HFFc6 (cell line): ENCODE measurements at regions not wholly inside any gene's neighbourhood (a gene's known extent, or its start where the extent isn't known, plus 50 kb on each side); places are given as distances from the start of the nearest gene placed in this dataset.

ENCODE experiments used
- DNase-seq: peaks from one replicate; pipeline ENCODE4 v3.0.0-alpha.2; 2018
- H3K27ac Mint-ChIP-seq: 2 replicates; pipeline ENCODE4 v1.8.0; 2020; ENCODE audit warnings: mild to moderate bottlenecking, mixed read lengths
- H3K27me3 Mint-ChIP-seq: 2 replicates; pipeline ENCODE4 v1.8.0; 2021; ENCODE audit warnings: mild to moderate bottlenecking, moderate library complexity, mixed read lengths; ENCODE audit not compliant: insufficient read depth
- H3K36me3 Mint-ChIP-seq: 2 replicates; pipeline ENCODE4 v1.8.0; 2021; ENCODE audit warnings: low read depth, mixed read lengths
- H3K4me1 Mint-ChIP-seq: 2 replicates; pipeline ENCODE4 v1.8.0; 2020; ENCODE audit warnings: low read depth, mixed read lengths
- H3K4me3 Mint-ChIP-seq: 2 replicates; pipeline ENCODE4 v1.8.0; 2020; ENCODE audit warnings: mild to moderate bottlenecking, moderate library complexity, mixed read lengths
- H3K9me3 Mint-ChIP-seq: 2 replicates; pipeline ENCODE4 v1.8.0; 2020; ENCODE audit warnings: mild to moderate bottlenecking, mixed read lengths
- CTCF ChIP-seq: fragments of 200-600 bp; sonication (generic); IDR thresholded peaks from 2 replicates; pipeline ENCODE4 v1.5.0; 2021; ENCODE audit warnings: antibody characterized with exemption, mild to moderate bottlenecking

- H3K27ac Mint-ChIP-seq, result no peak overlapping the region
- peaks cover 3% of the 10 kb centered on the region for H3K27me3 Mint-ChIP-seq
- no peak for TF ChIP-seq CTCF
- H3K9me3 Mint-ChIP-seq, result no peaks in the 10 kb centered on the region
- peaks cover 6% of the 10 kb centered on the region; the same call in 1 of the 2 replicates for H3K4me1 Mint-ChIP-seq
- H3K4me3 Mint-ChIP-seq, result peak overlapping the region; percentile 86; the same call in 1 of the 2 replicates
- no peaks in the 10 kb centered on the region for H3K36me3 Mint-ChIP-seq
- no peak for DNase-seq
Measured at GRCh38 chr9:129435988-129436717, 184.7 kb downstream of the C9orf50 start.

DNA sequence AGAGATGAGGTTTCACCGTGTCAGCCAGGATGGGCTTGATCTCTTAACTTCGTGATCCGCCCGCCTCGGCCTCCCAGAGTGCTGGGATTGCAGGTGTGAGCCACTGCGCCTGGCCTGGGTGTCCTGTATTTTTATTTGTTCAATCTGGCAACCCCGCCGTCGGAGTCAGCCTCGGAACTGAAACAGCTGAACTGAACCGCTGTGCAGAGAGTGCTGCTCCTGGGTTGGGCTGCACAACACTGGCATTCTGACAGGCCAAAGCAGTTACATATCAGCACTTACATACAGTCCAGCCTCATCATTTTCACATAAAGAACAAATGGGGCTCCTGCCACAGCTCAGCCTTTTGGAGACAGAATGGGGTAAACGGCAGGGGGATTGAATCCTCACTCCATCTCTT is 185.6 kb downstream of the C9orf50 start:
- no peaks in the 10 kb centered on the region for H3K9me3 Mint-ChIP-seq
- no peak for TF ChIP-seq CTCF
- H3K4me3 Mint-ChIP-seq, result no peak overlapping the region
- H3K36me3 Mint-ChIP-seq, result no peaks in the 10 kb centered on the region
- no peak for DNase-seq
- H3K27ac Mint-ChIP-seq, result no peak overlapping the region
- peaks cover 6% of the 10 kb centered on the region; the same call in 1 of the 2 replicates for H3K4me1 Mint-ChIP-seq
- peaks cover 3% of the 10 kb centered on the region for H3K27me3 Mint-ChIP-seq

DNA sequence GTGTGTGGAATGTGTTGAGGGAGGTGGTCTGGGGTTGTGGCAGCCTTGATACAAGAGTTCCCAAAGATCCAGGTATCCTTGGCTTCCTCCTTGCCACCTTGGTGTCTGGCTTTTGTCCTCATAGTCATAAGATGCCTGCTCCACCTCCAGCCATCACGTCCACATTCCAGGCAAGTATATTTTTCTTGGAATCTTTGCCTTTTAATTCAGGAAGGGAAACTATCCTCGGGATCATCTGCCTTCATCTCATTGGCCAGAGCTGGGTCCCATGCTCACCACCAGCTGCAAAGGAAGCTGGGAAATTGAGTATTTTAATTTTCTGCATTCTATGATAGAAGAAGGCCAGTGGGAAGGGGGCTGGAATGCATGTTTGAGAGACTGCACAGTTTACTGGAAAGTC is 186.7 kb downstream of the C9orf50 start:
- DNase-seq, result no peak
- no peak overlapping the region for H3K4me3 Mint-ChIP-seq
- H3K9me3 Mint-ChIP-seq, result no peaks in the 10 kb centered on the region
- H3K27me3 Mint-ChIP-seq, result peaks cover 3% of the 10 kb centered on the region
- peaks cover 6% of the 10 kb centered on the region; the same call in 1 of the 2 replicates for H3K4me1 Mint-ChIP-seq
- H3K27ac Mint-ChIP-seq, result no peak overlapping the region
- no peak for TF ChIP-seq CTCF
- H3K36me3 Mint-ChIP-seq, result no peaks in the 10 kb centered on the region

GRCh38 chr9:129432297-129433154 is 188.4 kb downstream of the C9orf50 start:
- TF ChIP-seq CTCF, result no peak
- no peak overlapping the region for H3K4me3 Mint-ChIP-seq

GRCh38 chr9:129430940-129431643 is 189.8 kb downstream of the C9orf50 start:
- no peak for TF ChIP-seq CTCF
- Mint-ChIP-seq H3K27me3 (no peaks in the 10 kb centered on the region; the same call in 1 of the 2 replicates), H3K4me1 (no peaks in the 10 kb centered on the region), H3K36me3 (no peaks in the 10 kb centered on the region), H3K9me3 (no peaks in the 10 kb centered on the region), H3K27ac (no peak overlapping the region), H3K4me3 (no peak overlapping the region)
- no peak for DNase-seq

More at GRCh38 chr9:129432297-129433154, 188.4 kb downstream of the C9orf50 start:
- Mint-ChIP-seq H3K27ac (no peak overlapping the region), H3K27me3 (no peaks in the 10 kb centered on the region; the same call in none of the 2 replicates), H3K36me3 (no peaks in the 10 kb centered on the region), H3K4me1 (peaks cover 6% of the 10 kb centered on the region; the same call in 1 of the 2 replicates), H3K9me3 (no peaks in the 10 kb centered on the region)
- no peak for DNase-seq
